Psoas muscle (tissue), 7 donors: ENCODE measurements at regions not wholly inside any gene's neighbourhood (a gene's known extent, or its start where the extent isn't known, plus 50 kb on each side); places are given as distances from the start of the nearest gene placed in this dataset.

Experiments used
- ATAC-seq, 4 donors: fragments of 200-7000 bp; cut with Tn5 transposase; one replicate each; pipeline ENCODE4 v1.9.1; 2020; ENCODE audit warnings: moderate library complexity in 3 of 4, mild to moderate bottlenecking in 2 of 4
- DNase-seq, 2 donors: peaks; one replicate each; pipeline ENCODE4 v3.0.0-alpha.2; 2020
- H3K27ac ChIP-seq: fragments of 200-600 bp; one replicate; pipeline ENCODE4 v1.8.0; 2022
- H3K27me3 ChIP-seq, 3 donors: fragments of 200-600 bp in 1 of 3; one replicate each; pipeline versions ENCODE4 v1.6.1 to v1.8.0; 2013 to 2022; ENCODE audit warnings: low read length in 2 of 3, mild to moderate bottlenecking in 2 of 3, moderate library complexity in 1 of 3; ENCODE audit not compliant: insufficient read depth in 3 of 3
- H3K36me3 ChIP-seq, 2 donors: fragments of 200-600 bp in 1 of 2; one replicate each; pipeline versions ENCODE4 v1.6.1 to v1.8.0; 2013 to 2022; ENCODE audit warnings: low read depth in 1 of 2, mild to moderate bottlenecking in 1 of 2, moderate library complexity in 1 of 2; ENCODE audit not compliant: insufficient read depth in 1 of 2
- H3K4me1 ChIP-seq: fragments of 200-600 bp; one replicate; pipeline ENCODE4 v1.8.0; 2022
- H3K4me3 ChIP-seq: fragments of 200-600 bp; one replicate; pipeline ENCODE4 v1.8.0; 2022; ENCODE audit warnings: mild to moderate bottlenecking
- H3K9me3 ChIP-seq: fragments of 200-600 bp; one replicate; pipeline ENCODE4 v1.8.0; 2022
- CTCF ChIP-seq: fragments of 200-600 bp; IDR thresholded peaks from one replicate; pipeline ENCODE4 v1.8.0; 2022; ENCODE audit warnings: antibody characterized with exemption
- WGBS, 3 donors: extraction: QIAGEN DNeasy Blood & Tissue Kit; methylation state at CpG; one replicate each; pipeline versions ENCODE4 v1.1.6 to v1.1.7; 2013; 5-methylcytosine and 5-hydroxymethylcytosine counted together
- intact Hi-C, 2 donors: fragments of 100-400 bp; cut with DNase I; formaldehyde crosslinking; loops; one replicate each; pipeline versions ENCODE4 v1.11.0 to v1.14.2; 2022
- donor health status: healthy with polysubstance abuse.
- donor health status: DM: no; HTN: no; CAD: no; lungs with moderate emphysema.
- donor health status: Bipolar disorder and iron deficiency.
- donor health status: healthy.
- donor health status: DM: yes; HTN: yes; CAD: no.
- donor health status: DM: no; HTN: no; CAD: no.
- donor health status: DM: yes; HTN: yes; CAD: no.

- no peak for ATAC-seq
- intact Hi-C loops: no loop called here
- H3K27ac ChIP-seq: no peak overlapping the region
Measured at GRCh38 chr4:189828081-189828697, 112.5 kb upstream of the FRG1 start.

GRCh38 chr4:189832528-189832927 is 108.1 kb upstream of the FRG1 start:
- 69 to 78% (median 77%) methylated on average over 6 of the region's 6 CpGs for WGBS, 3 donors
- no peak for ATAC-seq
- intact Hi-C loops: no loop called here

More at GRCh38 chr4:189828081-189828697, 112.5 kb upstream of the FRG1 start:
- H3K36me3 ChIP-seq: no peaks in the 10 kb centered on the region
- TF ChIP-seq CTCF: no peak
- no peaks in the 10 kb centered on the region for H3K4me1 ChIP-seq
- no peak for DNase-seq
- H3K27me3 ChIP-seq: no peaks in the 10 kb centered on the region
- no peak overlapping the region for H3K4me3 ChIP-seq
- H3K9me3 ChIP-seq: no peaks in the 10 kb centered on the region
- 39 to 61% (median 48%) methylated on average over 7 of the region's 7 CpGs for WGBS, 3 donors

GRCh38 chr4:189834616-189835015 is 106.1 kb upstream of the FRG1 start:
- DNase-seq (no peak), ATAC-seq (no peak)
- no peak for TF ChIP-seq CTCF
- intact Hi-C loops: no loop called here
- Histone ChIP-seq H3K4me1 (no peaks in the 10 kb centered on the region), H3K4me3 (no peak overlapping the region), H3K27me3 (no peaks in the 10 kb centered on the region), H3K9me3 (no peaks in the 10 kb centered on the region), H3K27ac (no peak overlapping the region), H3K36me3 (no peaks in the 10 kb centered on the region)
- 63 to 68% (median 68%) methylated on average over 4 of the region's 4 CpGs for WGBS, 3 donors

More at GRCh38 chr4:189832528-189832927, 108.1 kb upstream of the FRG1 start:
- no peak for DNase-seq
- H3K9me3 ChIP-seq: no peaks in the 10 kb centered on the region
- TF ChIP-seq CTCF: no peak
- no peaks in the 10 kb centered on the region for H3K27me3 ChIP-seq
- no peaks in the 10 kb centered on the region for H3K4me1 ChIP-seq
- H3K4me3 ChIP-seq: no peak overlapping the region
- no peaks in the 10 kb centered on the region for H3K36me3 ChIP-seq
- no peak overlapping the region for H3K27ac ChIP-seq

GRCh38 chr4:189835505-189835904 is 105.2 kb upstream of the FRG1 start:
- no peaks in the 10 kb centered on the region for H3K27me3 ChIP-seq
- DNase-seq: no peak
- H3K4me3 ChIP-seq: no peak overlapping the region
- ATAC-seq: no peak
- H3K36me3 ChIP-seq: no peaks in the 10 kb centered on the region
- H3K27ac ChIP-seq: no peak overlapping the region
- no peak for TF ChIP-seq CTCF
- H3K9me3 ChIP-seq: no peaks in the 10 kb centered on the region
- no peaks in the 10 kb centered on the region for H3K4me1 ChIP-seq
- intact Hi-C loops: no loop called here
- WGBS, 3 donors: 65 to 73% (median 69%) methylated on average over 1 of the region's 1 CpG

GRCh38 chr4:189837471-189837870 is 103.2 kb upstream of the FRG1 start:
- no peak overlapping the region for H3K27ac ChIP-seq
- intact Hi-C loops: no loop called here
- no peaks in the 10 kb centered on the region for H3K27me3 ChIP-seq
- H3K4me3 ChIP-seq: no peak overlapping the region
- H3K4me1 ChIP-seq: no peaks in the 10 kb centered on the region
- no peaks in the 10 kb centered on the region for H3K36me3 ChIP-seq
- ATAC-seq: no peak
- H3K9me3 ChIP-seq: no peaks in the 10 kb centered on the region
- DNase-seq: no peak
- WGBS, 3 donors: 67 to 75% (median 71%) methylated on average over 5 of the region's 5 CpGs
- TF ChIP-seq CTCF: no peak
